Left colon (tissue), 2 donors: ENCODE measurements at regions not wholly inside any gene's neighbourhood (a gene's known extent, or its start where the extent isn't known, plus 50 kb on each side); places are given as distances from the start of the nearest gene placed in this dataset.
A peak's percentile ranks its signal among the peaks of the same experiment; 100 is the strongest.

ENCODE experiments used
- ATAC-seq: fragments of 200-7000 bp; cut with Tn5 transposase; one replicate; pipeline ENCODE4 v1.9.1; 2020; ENCODE audit warnings: mild to moderate bottlenecking, moderate library complexity
- DNase-seq, 2 donors: peaks; one replicate each; pipeline ENCODE4 v3.0.0-alpha.2; 2020
- intact Hi-C, 2 donors: fragments of 100-400 bp; cut with DNase I in 1 of 2; cut with micrococcal nuclease in 1 of 2; formaldehyde crosslinking; loops; one replicate each; pipeline versions ENCODE4 v1.11.2 to v1.14.0; 2022; cut with DNase I, micrococcal nuclease
- donor health status: DM: no; HTN: no; CAD: no.
- donor health status: DM: yes; HTN: yes; CAD: no.

GRCh38 chr3:145754605-145755289 lies 406.2 kb downstream of the PLOD2 start:
- intact Hi-C loops, result no loop called here
- DNase-seq (no peak), ATAC-seq (no peak)

GRCh38 chr3:145760036-145760435 lies 400.9 kb downstream of the PLOD2 start:
- intact Hi-C loops, result no loop called here
- no peak for ATAC-seq
- no peak for DNase-seq

DNA sequence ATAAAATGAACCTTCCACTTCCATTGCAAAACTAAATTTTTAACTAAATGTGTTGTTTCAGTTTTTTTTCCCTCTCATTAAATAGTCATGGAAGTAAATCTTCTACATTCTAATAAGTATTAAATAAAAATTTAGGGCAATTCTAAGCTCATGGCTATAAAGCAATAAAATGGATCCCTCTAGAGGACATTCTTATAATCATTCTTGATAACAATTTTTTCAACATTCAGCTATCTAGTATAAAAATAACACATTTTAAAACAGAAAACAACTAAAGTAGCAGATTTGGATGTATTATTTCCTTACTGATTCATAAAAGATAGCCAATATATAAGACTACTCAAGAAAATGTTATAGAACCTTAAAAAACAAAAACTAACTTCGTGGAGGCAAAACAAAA lies 393.1 kb downstream of the PLOD2 start:
- no peak for DNase-seq
- no peak for ATAC-seq
- intact Hi-C loops, result no loop called here

- intact Hi-C loops, result no loop called here
- ATAC-seq (no peak), DNase-seq (peak in 1 of 2 donors; percentile 13)
Observed at GRCh38 chr3:145776782-145777408, 384.1 kb downstream of the PLOD2 start.

DNA sequence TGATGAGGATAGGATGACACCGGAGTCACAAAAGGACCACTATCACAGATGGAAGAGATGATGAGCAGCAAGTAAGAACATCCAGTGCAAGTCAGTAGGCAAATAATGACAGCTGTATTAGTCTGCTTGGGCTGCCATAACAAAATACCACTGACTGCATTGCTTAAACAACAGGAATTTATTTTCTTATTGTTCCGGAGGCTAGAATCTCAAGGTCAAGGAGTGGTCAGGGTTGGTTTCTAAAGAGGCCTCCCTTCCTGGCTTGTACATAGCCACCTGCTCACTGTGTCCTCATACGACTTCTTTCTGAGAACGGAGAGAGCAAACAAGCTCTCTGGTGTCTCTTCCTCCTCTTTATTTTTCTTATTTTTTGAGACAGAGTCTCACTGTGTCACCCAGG lies 380.7 kb downstream of the PLOD2 start:
- intact Hi-C loops, result no loop called here
- no peak for DNase-seq
- no peak for ATAC-seq

DNA sequence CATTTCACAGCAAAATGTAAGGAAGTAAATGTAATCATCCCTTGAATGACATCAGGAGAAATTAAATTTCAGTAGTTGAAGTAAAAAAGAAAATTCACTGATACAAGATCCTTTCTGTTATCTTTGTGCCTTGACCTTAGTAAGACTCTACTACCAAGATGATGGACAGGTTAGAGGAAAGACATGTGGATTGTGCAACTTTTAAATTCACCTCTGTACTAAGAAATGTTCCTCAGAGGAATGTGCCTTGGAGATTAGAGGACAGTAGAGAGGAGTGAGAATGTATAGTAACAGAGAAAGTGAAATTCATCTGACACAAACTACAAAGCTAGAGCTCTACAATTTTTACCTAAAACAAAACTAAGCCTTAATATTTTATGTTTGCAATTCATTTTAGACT lies 375.3 kb downstream of the PLOD2 start:
- intact Hi-C loops, result no loop called here
- ATAC-seq, result no peak
- DNase-seq, result no peak

DNA sequence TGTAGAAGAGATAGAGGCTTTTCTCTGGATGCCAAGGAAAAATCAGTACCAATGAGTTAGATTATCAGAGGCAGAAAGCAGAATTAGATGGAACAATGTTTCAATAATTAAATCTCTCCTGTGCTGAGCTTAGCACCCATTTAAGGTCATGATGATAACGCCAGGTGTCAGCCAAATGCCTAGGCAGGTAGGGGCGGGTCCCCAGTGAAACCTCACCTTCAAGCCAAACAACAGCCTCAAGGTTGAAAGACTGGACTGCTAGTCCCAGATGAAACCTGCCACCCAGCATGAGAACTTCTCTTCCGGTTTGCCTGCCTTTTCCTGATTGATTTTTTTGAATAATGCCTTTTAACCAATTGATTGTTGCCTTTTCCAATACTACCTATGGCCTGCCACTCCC lies 363.0 kb downstream of the PLOD2 start:
- ATAC-seq, result no peak
- DNase-seq, result no peak
- intact Hi-C loops, result no loop called here

DNA sequence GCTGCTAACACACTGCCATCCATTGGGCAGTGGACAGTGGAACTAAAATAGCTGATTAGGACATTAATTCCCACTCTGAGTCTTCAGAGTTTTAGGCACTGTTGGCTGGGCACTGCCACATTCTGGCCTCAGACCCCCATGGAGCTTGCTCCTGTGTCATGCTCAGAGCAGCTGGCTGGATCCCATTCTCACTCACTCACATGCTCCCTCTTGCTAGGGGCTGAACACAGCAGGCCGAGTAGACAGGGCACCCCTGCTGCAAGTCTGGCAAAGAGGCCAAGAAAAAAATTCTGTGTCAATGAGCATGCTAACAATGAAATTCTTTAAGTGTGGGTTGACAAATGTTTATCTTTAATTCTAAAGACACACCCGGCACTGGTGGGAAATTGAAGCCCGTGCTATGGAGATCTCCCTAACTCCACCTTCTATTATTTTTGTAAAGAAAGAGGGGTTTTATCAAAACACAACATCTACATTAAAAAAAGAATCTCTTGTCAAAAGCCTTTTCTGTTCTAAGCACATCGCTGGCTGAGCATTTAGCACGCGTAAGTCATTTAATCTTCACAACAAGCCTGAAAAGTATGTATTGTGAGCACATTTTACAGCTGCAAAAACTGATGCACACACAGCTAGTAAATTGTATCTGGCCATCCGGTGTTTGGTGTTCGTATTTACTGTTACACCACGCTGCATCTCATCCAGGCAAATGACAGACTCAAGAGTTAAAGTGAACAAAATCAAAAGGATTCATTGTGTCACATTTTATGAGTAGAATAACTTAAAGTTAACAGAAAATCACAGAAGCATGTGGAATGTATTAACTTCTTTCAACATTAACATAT lies 362.1 kb downstream of the PLOD2 start:
- intact Hi-C loops, result no loop called here
- no peak for ATAC-seq
- no peak for DNase-seq

DNA sequence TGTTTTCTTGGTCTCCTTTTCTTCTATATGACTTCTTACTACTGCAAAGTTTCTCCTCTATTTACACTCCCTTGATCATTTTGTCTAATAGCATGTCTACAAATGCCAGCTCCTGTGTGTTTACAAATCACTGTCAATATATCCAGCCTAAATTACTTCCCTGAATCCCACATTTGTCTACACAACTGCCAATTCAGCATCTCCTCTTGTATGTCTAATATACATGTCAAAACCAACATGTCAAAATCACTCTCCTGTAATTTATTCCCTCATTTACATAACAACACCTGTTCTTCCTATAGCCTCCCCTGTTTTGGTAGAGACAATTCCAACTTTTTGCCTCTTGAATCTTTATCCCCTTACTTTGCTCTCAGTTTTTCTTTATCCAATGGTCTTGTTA lies 359.3 kb downstream of the PLOD2 start:
- ATAC-seq (no peak), DNase-seq (no peak)
- intact Hi-C loops, result no loop called here

DNA sequence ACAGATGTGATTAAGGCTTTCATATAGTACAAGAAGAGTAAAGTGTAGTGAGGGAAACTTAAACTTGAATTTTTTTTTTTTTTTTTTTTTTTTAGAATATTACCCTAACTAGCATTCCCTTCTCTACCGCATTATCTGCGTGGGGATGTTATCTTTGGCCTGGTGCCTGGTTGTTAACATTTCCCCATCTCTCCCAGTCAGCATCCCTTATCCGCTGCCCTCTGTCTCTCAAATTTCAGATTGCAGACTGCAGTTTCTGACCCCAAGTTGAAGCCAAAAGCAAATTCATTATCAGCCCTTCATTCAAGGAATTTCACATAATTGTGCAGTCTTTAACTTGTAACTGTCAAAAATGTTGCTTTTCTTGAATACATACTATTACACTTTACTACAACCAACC lies 353.0 kb downstream of the PLOD2 start:
- intact Hi-C loops, result no loop called here
- DNase-seq (no peak), ATAC-seq (no peak)

GRCh38 chr3:145812391-145812790 lies 348.6 kb downstream of the PLOD2 start:
- no peak for DNase-seq
- intact Hi-C loops, result no loop called here
- no peak for ATAC-seq

DNA sequence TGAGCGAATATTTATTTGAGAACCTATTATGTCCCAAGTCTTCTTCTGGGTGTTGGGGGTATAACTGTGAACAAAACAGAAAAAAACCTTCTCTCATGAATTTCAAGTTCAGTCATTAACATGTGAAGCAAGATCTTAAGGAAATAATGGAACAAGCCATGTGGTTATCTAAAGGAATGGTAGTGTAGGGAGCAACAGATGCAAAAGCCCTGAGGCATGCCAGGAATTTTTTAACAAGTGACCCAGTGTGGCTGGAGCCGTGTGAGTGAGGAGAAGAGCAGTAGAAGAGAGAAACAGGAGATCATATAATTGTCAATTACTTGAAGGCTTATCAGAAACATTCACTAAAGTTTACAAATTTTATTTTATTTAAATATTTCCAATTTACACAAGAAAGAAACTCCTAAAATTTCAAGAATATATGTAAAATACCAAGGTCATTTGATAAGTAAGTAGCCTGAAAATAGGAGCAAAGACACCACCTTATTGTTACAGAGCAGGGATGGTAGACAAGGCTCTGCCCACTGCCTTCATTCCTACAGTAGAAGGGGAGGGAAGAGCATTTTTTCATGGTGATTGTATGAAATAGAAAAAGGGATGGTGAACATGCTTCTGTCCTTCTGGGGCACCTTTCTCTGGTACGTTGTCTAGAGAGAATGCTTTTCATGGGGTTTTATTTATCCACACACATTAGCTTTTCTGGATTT lies 345.1 kb downstream of the PLOD2 start:
- DNase-seq (no peak), ATAC-seq (no peak)
- intact Hi-C loops, result no loop called here

GRCh38 chr3:145817870-145818483 lies 343.0 kb downstream of the PLOD2 start:
- no peak for DNase-seq
- ATAC-seq, result no peak

DNA sequence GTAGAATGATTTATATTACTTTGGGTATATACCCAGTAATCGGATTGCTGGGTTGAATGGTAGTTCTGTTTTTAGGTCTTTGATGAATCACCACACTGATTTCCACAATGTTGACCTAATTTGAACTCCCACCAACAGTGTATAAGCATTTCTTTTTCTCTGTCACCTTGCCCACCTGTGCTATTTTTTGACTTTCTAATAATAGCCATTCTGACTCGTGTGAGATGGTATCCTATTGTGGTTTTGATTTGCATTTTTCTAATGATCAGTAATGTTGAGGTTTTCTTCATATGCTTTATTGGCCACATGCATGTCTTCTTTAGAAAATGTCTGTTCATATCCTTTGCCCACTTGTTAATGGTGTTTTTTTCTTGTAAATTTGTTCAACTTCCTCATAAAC lies 340.8 kb downstream of the PLOD2 start:
- ATAC-seq (no peak), DNase-seq (no peak)
- intact Hi-C loops, result no loop called here

More at GRCh38 chr3:145817870-145818483, 343.0 kb downstream of the PLOD2 start:
- intact Hi-C loops, result no loop called here

DNA sequence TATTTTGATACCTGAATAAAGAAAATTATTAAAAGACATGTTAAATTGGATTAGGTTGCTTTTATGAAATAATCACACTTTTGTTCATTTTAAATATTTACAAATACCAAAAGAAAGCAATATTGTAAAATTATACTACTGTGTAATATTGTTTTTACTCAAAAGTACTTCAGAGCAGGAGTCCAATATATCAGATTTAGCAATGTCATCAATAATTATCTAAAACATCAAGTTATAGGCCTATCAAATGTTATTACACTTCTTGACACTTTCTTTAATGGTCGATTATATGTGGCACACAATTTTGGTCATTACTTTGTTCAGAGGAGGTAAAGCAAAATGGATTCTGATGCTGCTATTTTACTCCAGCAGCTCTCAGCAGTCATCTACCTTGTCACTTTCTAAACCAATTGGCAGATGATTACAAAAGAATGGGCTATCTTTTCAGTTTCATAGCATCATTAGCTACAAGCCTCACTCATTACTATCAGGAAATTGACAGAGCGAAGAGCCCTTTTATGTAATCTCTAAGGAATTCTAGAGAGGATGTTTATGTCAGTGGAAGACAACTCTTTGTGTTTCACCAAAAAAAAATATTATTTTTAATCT lies 318.6 kb downstream of the PLOD2 start:
- no peak for ATAC-seq
- intact Hi-C loops, result no loop called here
- no peak for DNase-seq

DNA sequence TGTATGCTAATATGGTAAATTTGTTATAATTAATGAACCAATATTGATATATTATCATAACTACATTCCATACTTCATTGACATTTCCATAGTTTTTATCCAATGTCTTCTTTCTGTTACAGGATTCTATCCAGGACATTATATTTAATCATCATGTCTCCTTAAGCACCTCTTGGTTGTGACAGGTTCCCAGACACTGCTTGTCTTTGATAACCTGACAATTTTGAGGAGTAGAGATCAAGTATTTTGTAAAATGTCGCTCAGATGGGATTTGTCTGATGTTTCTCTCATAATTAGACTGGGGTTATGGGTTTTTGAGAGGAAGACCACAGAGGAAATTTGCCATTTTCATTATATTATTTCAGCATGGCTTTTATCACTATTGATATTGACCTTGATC lies 317.4 kb downstream of the PLOD2 start:
- intact Hi-C loops, result no loop called here
- ATAC-seq (no peak), DNase-seq (no peak)

DNA sequence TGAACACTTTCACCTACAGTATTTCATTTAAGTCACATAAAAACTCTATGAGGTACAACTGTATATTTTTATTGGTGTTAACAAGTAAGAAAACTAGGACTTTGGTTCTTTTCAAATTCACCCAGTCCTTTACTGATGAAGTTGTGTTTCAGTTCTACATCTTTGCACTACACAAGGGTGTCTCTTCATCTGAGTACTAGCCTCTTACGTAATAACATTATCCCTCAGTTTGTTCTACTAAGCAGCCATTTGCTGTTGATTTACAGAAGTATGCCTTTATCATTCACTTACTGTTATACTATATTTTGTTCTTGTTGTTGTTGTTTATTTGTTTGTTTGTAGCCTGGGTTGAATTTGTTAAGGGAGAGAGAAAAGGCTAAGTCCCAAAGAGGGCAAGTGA lies 311.9 kb downstream of the PLOD2 start:
- ATAC-seq, result no peak
- intact Hi-C loops, result no loop called here
- no peak for DNase-seq

- no peak for DNase-seq
- ATAC-seq, result no peak
- intact Hi-C loops, result no loop called here
Observed at GRCh38 chr3:145854499-145854898, 306.5 kb downstream of the PLOD2 start.

- intact Hi-C loops, result no loop called here
- DNase-seq (no peak), ATAC-seq (no peak)
Observed at GRCh38 chr3:145857956-145858355, 303.0 kb downstream of the PLOD2 start.
